BJ (cell line): ENCODE measurements at regions not wholly inside any gene's neighbourhood (a gene's known extent, or its start where the extent isn't known, plus 50 kb on each side); places are given as distances from the start of the nearest gene placed in this dataset.

Experiments
- CTCF ChIA-PET: fragments of 350-600 bp; formaldehyde crosslinking; extraction: SDS; loops from one replicate; lab custom pipeline; 2021; ENCODE audit warnings: antibody characterized with exemption, inconsistent platforms; lab: Yijun Ruan, JAX
- POLR2A ChIA-PET: fragments of 300-600 bp; sonication (Branson Sonifier 250); formaldehyde crosslinking; extraction: SDS; loops from one replicate; lab custom pipeline; 2021; ENCODE audit warnings: antibody characterized with exemption; lab: Charles Lee
- DNase-seq: peaks from one replicate; pipeline ENCODE4 v3.0.0-alpha.2; 2011; ENCODE audit warnings: low read depth
- H3K27me3 ChIP-seq: 2 replicates; pipeline ENCODE4 v1.6.0; 2011; ENCODE audit warnings: low read length; ENCODE audit not compliant: control insufficient read depth, insufficient read depth
- H3K36me3 ChIP-seq: 2 replicates; pipeline ENCODE4 v1.5.1; 2011; ENCODE audit warnings: low read length; ENCODE audit not compliant: control insufficient read depth, insufficient read depth
- H3K4me3 ChIP-seq: 2 replicates; pipeline ENCODE4 v1.5.1; 2011; ENCODE audit warnings: low read depth, mild to moderate bottlenecking, control low read depth, low read length
- TF ChIP-seq, protein P1 (sequence below): IDR thresholded peaks from 2 replicates; pipeline ENCODE4 v1.5.1; 2011; ENCODE audit warnings: low read depth, mild to moderate bottlenecking, control low read depth, inconsistent platforms, low read length, moderate library complexity; ENCODE audit not compliant: insufficient read depth

DNA sequence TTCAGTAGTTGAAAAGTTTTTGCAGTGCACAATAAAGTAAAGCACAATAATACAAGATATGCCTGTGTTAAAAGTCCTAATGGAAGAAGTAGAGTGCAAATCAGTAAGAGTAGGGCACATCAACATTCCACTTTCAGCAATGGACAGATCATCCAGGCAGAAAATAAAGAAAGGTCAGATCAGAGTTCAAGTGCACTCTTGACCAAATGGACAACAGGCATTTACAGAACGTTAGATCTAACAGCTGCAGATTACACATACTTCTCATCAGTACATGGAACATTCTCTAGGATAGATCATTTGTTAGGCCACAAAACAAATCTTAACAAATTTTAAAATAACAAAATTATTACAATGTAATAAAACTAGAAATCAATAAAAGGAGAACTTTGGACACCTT lies 1373.5 kb upstream of the PABPC4L start:
- no peaks in the 10 kb centered on the region for H3K36me3 ChIP-seq
- H3K27me3 ChIP-seq, result no peaks in the 10 kb centered on the region
- ChIA-PET POLR2A (no interaction called here), CTCF (no interaction called here)
- no peak for DNase-seq
- TF ChIP-seq, protein P1, sequence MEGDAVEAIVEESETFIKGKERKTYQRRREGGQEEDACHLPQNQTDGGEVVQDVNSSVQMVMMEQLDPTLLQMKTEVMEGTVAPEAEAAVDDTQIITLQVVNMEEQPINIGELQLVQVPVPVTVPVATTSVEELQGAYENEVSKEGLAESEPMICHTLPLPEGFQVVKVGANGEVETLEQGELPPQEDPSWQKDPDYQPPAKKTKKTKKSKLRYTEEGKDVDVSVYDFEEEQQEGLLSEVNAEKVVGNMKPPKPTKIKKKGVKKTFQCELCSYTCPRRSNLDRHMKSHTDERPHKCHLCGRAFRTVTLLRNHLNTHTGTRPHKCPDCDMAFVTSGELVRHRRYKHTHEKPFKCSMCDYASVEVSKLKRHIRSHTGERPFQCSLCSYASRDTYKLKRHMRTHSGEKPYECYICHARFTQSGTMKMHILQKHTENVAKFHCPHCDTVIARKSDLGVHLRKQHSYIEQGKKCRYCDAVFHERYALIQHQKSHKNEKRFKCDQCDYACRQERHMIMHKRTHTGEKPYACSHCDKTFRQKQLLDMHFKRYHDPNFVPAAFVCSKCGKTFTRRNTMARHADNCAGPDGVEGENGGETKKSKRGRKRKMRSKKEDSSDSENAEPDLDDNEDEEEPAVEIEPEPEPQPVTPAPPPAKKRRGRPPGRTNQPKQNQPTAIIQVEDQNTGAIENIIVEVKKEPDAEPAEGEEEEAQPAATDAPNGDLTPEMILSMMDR, result no peak
- no peak overlapping the region for H3K4me3 ChIP-seq

DNA sequence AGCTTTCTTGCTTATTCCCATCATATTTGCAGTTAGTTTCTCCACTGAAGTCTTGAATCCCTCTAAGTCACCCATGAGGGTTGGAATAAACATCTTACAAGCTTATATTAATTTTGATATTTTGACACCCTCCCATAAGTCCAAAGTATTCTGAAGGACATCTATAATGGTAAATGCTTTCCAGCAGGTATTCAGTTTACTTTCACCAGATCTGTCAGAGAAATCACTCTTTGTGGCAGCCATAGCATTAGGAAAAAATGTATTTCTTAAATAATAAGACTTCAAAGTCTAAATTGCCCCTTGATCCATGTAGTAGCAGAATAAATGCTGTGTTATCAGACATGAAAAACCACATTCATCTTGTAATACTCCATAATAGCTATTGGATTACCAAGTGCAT lies 1371.7 kb upstream of the PABPC4L start:
- TF ChIP-seq, protein P1, result no peak
- Histone ChIP-seq H3K27me3 (no peaks in the 10 kb centered on the region), H3K4me3 (no peak overlapping the region), H3K36me3 (no peaks in the 10 kb centered on the region)
- CTCF ChIA-PET, result no interaction called here
- POLR2A ChIA-PET, result no interaction called here
- no peak for DNase-seq

DNA sequence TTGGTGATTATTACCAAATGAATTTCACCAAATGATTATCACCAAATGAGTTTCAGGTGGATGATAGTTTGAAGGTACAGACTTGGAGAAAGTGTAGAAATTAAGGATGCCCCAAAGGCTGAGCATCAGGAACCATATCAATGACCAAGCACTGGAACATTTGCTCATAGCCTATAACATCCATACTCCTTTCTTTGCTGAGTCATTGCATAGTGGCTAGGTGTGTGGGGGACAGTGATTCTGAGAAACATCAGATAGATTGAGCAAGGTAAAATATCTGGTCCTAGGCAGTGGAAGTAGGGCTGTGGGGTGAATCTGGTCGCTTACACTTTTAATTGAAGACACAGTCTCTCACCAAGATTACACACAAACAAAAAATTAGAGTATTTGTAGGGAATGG lies 1362.5 kb upstream of the PABPC4L start:
- no peaks in the 10 kb centered on the region for H3K36me3 ChIP-seq
- TF ChIP-seq, protein P1, result no peak
- H3K27me3 ChIP-seq, result no peaks in the 10 kb centered on the region
- POLR2A ChIA-PET, result no interaction called here
- H3K4me3 ChIP-seq, result no peak overlapping the region
- CTCF ChIA-PET, result no interaction called here
- no peak for DNase-seq

DNA sequence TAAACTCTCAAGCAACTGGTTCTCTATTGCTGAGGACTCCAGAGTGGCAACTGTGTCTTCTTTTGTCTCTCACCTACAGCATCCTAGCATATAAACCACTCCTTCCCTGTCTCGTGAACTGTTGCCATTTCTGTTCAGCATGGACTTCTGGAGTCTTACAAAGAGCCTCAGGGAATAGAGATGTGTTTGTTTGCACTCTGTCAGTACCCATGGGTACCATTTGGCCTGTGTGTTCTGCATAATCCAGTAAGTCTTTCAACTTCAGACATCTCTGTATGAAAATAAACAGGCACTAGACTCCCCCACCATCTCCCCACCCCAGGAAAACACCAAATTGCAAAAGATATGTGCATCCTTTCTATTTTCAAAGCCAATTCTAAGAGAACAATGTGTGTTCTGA lies 1351.6 kb upstream of the PABPC4L start:
- Histone ChIP-seq H3K36me3 (no peaks in the 10 kb centered on the region), H3K4me3 (no peak overlapping the region), H3K27me3 (no peaks in the 10 kb centered on the region)
- DNase-seq, result no peak
- TF ChIP-seq, protein P1, result no peak
- ChIA-PET CTCF (no interaction called here), POLR2A (no interaction called here)

DNA sequence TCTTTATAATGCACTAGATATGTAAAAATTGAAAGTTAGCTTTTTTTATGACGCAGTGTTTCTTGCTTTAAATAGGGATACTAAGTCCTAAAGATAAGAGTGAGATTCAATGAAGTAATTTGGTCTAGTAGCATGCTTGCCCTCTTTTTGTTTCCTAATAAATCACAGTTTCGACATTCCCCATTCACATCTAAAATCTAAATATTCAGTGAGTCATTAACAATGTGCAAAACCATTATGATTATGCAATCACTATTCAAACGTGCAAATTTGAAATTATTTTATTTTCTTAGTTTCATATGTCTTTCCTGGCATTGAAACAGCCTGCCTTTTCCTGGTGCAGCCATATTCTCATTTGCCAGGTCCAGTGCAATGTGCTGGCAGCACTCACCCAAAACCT lies 1350.5 kb upstream of the PABPC4L start:
- no peaks in the 10 kb centered on the region for H3K36me3 ChIP-seq
- H3K4me3 ChIP-seq, result no peak overlapping the region
- DNase-seq, result no peak
- POLR2A ChIA-PET, result no interaction called here
- H3K27me3 ChIP-seq, result no peaks in the 10 kb centered on the region
- TF ChIP-seq, protein P1, result no peak
- CTCF ChIA-PET, result interaction anchor here (0.7 kb wide), 1 partner anchor 929 kb away, joined by 3 read pairs; no protein-coding TSS in a partner anchor
